H1 (cell line): ENCODE measurements at regions not wholly inside any gene's neighbourhood (a gene's known extent, or its start where the extent isn't known, plus 50 kb on each side); places are given as distances from the start of the nearest gene placed in this dataset.

ENCODE experiments used
- CTCF ChIA-PET: fragments of 300-600 bp; sonication (Branson Sonifier 250); formaldehyde crosslinking; loops from one replicate; lab custom pipeline; 2021; ENCODE audit not compliant: partially characterized antibody; lab: Charles Lee
- POLR2A ChIA-PET: fragments of 300-600 bp; sonication (Branson Sonifier 250); formaldehyde crosslinking; loops from one replicate; lab custom pipeline; 2021; ENCODE audit warnings: inconsistent platforms; ENCODE audit not compliant: partially characterized antibody; lab: Charles Lee
- DNase-seq, 2 experiments: peaks; one replicate each; pipeline versions ENCODE4 v3.0.0 to v3.0.0-alpha.2; 2010 to 2022; ENCODE audit warnings: low spot score in 2 of 2, low read depth in 1 of 2, mixed read lengths in 1 of 2
- FAIRE-seq: peaks from 2 replicates; lab custom pipeline; 2011; peaks lifted over from hg19 to GRCh38; lab: Jason Lieb, UNC
- H2AFZ ChIP-seq: 2 replicates; pipeline ENCODE4 v1.8.1; 2012; ENCODE audit warnings: low read length, inconsistent platforms
- H2AK5ac ChIP-seq: 2 replicates; pipeline ENCODE4 v1.6.1; 2013; ENCODE audit warnings: low read depth, low read length
- H2BK120ac ChIP-seq: replicated peaks from 2 replicates; pipeline ENCODE3; 2013; ENCODE audit warnings: low read depth, low read length, inconsistent platforms
- H2BK12ac ChIP-seq: 2 replicates; pipeline ENCODE4 v1.6.1; 2013; ENCODE audit warnings: low read depth, low read length
- H2BK15ac ChIP-seq: 2 replicates; pipeline ENCODE4 v1.6.1; 2013; ENCODE audit warnings: low read length
- H2BK20ac ChIP-seq: 2 replicates; pipeline ENCODE4 v1.6.1; 2013; ENCODE audit warnings: low read length
- H2BK5ac ChIP-seq: 2 replicates; pipeline ENCODE4 v1.6.1; 2013; ENCODE audit warnings: low read depth, low read length
- H3K14ac ChIP-seq: 2 replicates; pipeline ENCODE4 v1.6.1; 2013; ENCODE audit warnings: inconsistent platforms; ENCODE audit not compliant: insufficient read length
- H3K18ac ChIP-seq: 2 replicates; pipeline ENCODE4 v1.6.1; 2013; ENCODE audit warnings: low read length; ENCODE audit errors: extremely low read depth
- H3K23ac ChIP-seq: 2 replicates; pipeline ENCODE4 v1.6.1; 2013; ENCODE audit warnings: inconsistent platforms; ENCODE audit not compliant: insufficient read length
- H3K23me2 ChIP-seq: 2 replicates; pipeline ENCODE4 v1.6.1; 2013; ENCODE audit warnings: low read depth, low read length
- H3K27ac ChIP-seq: 2 replicates; pipeline ENCODE4 v1.6.1; 2011; ENCODE audit warnings: low read depth, low read length, inconsistent platforms
- H3K27me3 ChIP-seq, 4 experiments: replicated peaks in 1 of 4; 1 replicate in 1 of 4; 2 replicates in 3 of 4; pipeline versions ENCODE4 v1.6.1 to v1.8.1; 2011 to 2013; ENCODE audit warnings: low read length in 3 of 4, mild to moderate bottlenecking in 3 of 4, inconsistent platforms in 2 of 4, mixed read lengths in 2 of 4, moderate library complexity in 1 of 4; ENCODE audit not compliant: control insufficient read depth in 3 of 4, insufficient read depth in 3 of 4; ENCODE audit errors: extremely low read depth in 1 of 4
- H3K36me3 ChIP-seq, 4 experiments: 2 replicates each; pipeline versions ENCODE4 v1.6.1 to v1.8.1; 2011 to 2013; ENCODE audit warnings: mild to moderate bottlenecking in 4 of 4, low read length in 3 of 4, moderate library complexity in 2 of 4, control low read depth in 1 of 4, inconsistent platforms in 1 of 4; ENCODE audit not compliant: insufficient read depth in 4 of 4, control insufficient read depth in 2 of 4
- H3K4ac ChIP-seq: replicated peaks from 2 replicates; pipeline ENCODE3; 2013; ENCODE audit warnings: low read length, low read depth, mixed read lengths, inconsistent platforms; ENCODE audit not compliant: insufficient read length
- H3K4me1 ChIP-seq, 4 experiments: replicated peaks in 1 of 4; 1 replicate in 1 of 4; 2 replicates in 3 of 4; pipeline versions ENCODE4 v1.6.1 to v1.8.1; 2011 to 2013; ENCODE audit warnings: low read length in 3 of 4, inconsistent platforms in 2 of 4, mixed read lengths in 1 of 4; ENCODE audit not compliant: insufficient read depth in 4 of 4, control insufficient read depth in 3 of 4
- H3K4me2 ChIP-seq, 2 experiments: 2 replicates each; pipeline versions ENCODE4 v1.6.1 to v1.8.1; 2011 to 2013; ENCODE audit warnings: low read depth in 2 of 2, low read length in 2 of 2, control low read depth in 1 of 2, inconsistent platforms in 1 of 2, mild to moderate bottlenecking in 1 of 2; ENCODE audit not compliant: insufficient read depth in 1 of 2
- H3K4me3 ChIP-seq, 4 experiments: fragments of 200-600, 300-600 bp in 1 of 4; sonication (generic), shearing (Covaris generic), sonication (Bioruptor Twin) in 1 of 4; 2 replicates each; pipeline versions ENCODE4 v1.5.1 to v1.8.1; 2011 to 2016; ENCODE audit warnings: low read length in 4 of 4, low read depth in 3 of 4, control low read depth in 2 of 4, inconsistent platforms in 2 of 4, mild to moderate bottlenecking in 2 of 4, mixed read lengths in 1 of 4, moderate library complexity in 1 of 4; ENCODE audit not compliant: insufficient read depth in 2 of 4; ENCODE audit errors: extremely low read depth in 1 of 4
- H3K56ac ChIP-seq: replicated peaks from 2 replicates; pipeline ENCODE3; 2013; ENCODE audit warnings: low read depth, mild to moderate bottlenecking, mixed read lengths, low read length, inconsistent platforms; ENCODE audit not compliant: insufficient read length
- H3K79me1 ChIP-seq: 2 replicates; pipeline ENCODE4 v1.6.1; 2013; ENCODE audit warnings: low read depth, low read length, control low read depth
- H3K79me2 ChIP-seq, 2 experiments: 2 replicates each; pipeline versions ENCODE4 v1.6.1 to v1.8.1; 2012 to 2013; ENCODE audit warnings: low read length in 2 of 2, mild to moderate bottlenecking in 2 of 2, inconsistent platforms in 1 of 2; ENCODE audit not compliant: insufficient read depth in 2 of 2, control insufficient read depth in 1 of 2
- H3K9ac ChIP-seq, 4 experiments: replicated peaks in 1 of 4; 1 replicate in 1 of 4; 2 replicates in 3 of 4; pipeline versions ENCODE4 v1.6.1 to v1.8.1; 2011 to 2013; ENCODE audit warnings: low read depth in 3 of 4, low read length in 3 of 4, control low read depth in 2 of 4, mild to moderate bottlenecking in 2 of 4, moderate library complexity in 2 of 4, inconsistent platforms in 1 of 4; ENCODE audit errors: extremely low read depth in 1 of 4
- H3K9me3 ChIP-seq, 2 experiments: 2 replicates each; pipeline versions ENCODE4 v1.6.1 to v1.8.1; 2012 to 2013; ENCODE audit warnings: mild to moderate bottlenecking in 2 of 2, moderate library complexity in 2 of 2, control low read depth in 1 of 2, inconsistent platforms in 1 of 2, low read depth in 1 of 2, low read length in 1 of 2, mixed read lengths in 1 of 2; ENCODE audit not compliant: insufficient read depth in 2 of 2
- H4K20me1 ChIP-seq, 2 experiments: replicated peaks in 1 of 2; 2 replicates each; pipeline versions ENCODE3 to v1.8.1; 2011 to 2013; ENCODE audit warnings: inconsistent platforms in 2 of 2, low read length in 2 of 2, mild to moderate bottlenecking in 1 of 2; ENCODE audit not compliant: insufficient read depth in 2 of 2, control insufficient read depth in 1 of 2
- H4K5ac ChIP-seq: 2 replicates; pipeline ENCODE4 v1.6.1; 2013; ENCODE audit warnings: low read length, low read depth, mixed read lengths, inconsistent platforms; ENCODE audit not compliant: insufficient read length
- H4K8ac ChIP-seq: 2 replicates; pipeline ENCODE4 v1.8.0; 2013; ENCODE audit warnings: mild to moderate bottlenecking, moderate library complexity, low read length, inconsistent platforms; ENCODE audit not compliant: insufficient read depth; ENCODE audit errors: extremely low read depth
- H4K91ac ChIP-seq: replicated peaks from 2 replicates; pipeline ENCODE3; 2013; ENCODE audit warnings: low read length, mixed read lengths, inconsistent platforms; ENCODE audit not compliant: insufficient read length
- ATF3 ChIP-seq: IDR thresholded peaks from 2 replicates; pipeline ENCODE4 v1.6.1; 2011; ENCODE audit warnings: low read depth, mild to moderate bottlenecking, low read length; ENCODE audit not compliant: insufficient read depth
- BACH1 ChIP-seq: IDR thresholded peaks from 2 replicates; pipeline ENCODE4 v1.6.1; 2012; ENCODE audit warnings: low read length, improper control_type of control experiment
- CTCF ChIP-seq, 3 experiments: IDR thresholded peaks; 1 replicate in 2 of 3; 2 replicates in 1 of 3; pipeline versions ENCODE4 v1.5.1 to v1.6.1; 2011; ENCODE audit warnings: low read length in 3 of 3, mild to moderate bottlenecking in 3 of 3, inconsistent platforms in 2 of 3, low read depth in 1 of 3, moderate library complexity in 1 of 3; ENCODE audit not compliant: insufficient read depth in 1 of 3; ENCODE audit errors: control extremely low read depth in 1 of 3
- EGR1 ChIP-seq: IDR thresholded peaks from 2 replicates; pipeline ENCODE4 v1.6.1; 2011; ENCODE audit warnings: low read depth, low read length, borderline replicate concordance
- EP300 ChIP-seq, 2 experiments: IDR thresholded peaks; 1 replicate in 1 of 2; 2 replicates in 1 of 2; pipeline ENCODE4 v1.6.1; 2011 to 2012; ENCODE audit warnings: low read depth in 2 of 2, low read length in 2 of 2, mild to moderate bottlenecking in 2 of 2, borderline replicate concordance in 1 of 2, inconsistent platforms in 1 of 2, moderate library complexity in 1 of 2
- KDM5A ChIP-seq: fragments of 200-600 bp; IDR thresholded peaks from 2 replicates; pipeline ENCODE4 v1.7.1; 2012; ENCODE audit warnings: mild to moderate bottlenecking, low read length, inconsistent platforms, mixed read lengths
- RAD21 ChIP-seq, 2 experiments: IDR thresholded peaks in 1 of 2; conservative IDR thresholded peaks in 1 of 2; 2 replicates each; pipeline ENCODE4 v1.6.1; 2011; ENCODE audit warnings: low read depth in 2 of 2, low read length in 2 of 2, improper control_type of control experiment in 1 of 2, inconsistent platforms in 1 of 2, mild to moderate bottlenecking in 1 of 2, moderate library complexity in 1 of 2
- RXRA ChIP-seq: IDR thresholded peaks from 2 replicates; pipeline ENCODE4 v1.6.1; 2011; ENCODE audit warnings: low read depth, mild to moderate bottlenecking, low read length, moderate library complexity; ENCODE audit not compliant: insufficient read depth
- WGBS, 2 experiments: shearing (Covaris generic) in 1 of 2; methylation state at CpG; one replicate each; pipeline versions ENCODE4 v1.1.6 to v1.1.7; 2013 to 2015; ENCODE audit warnings: low lambda C conversion rate in 2 of 2, mixed read lengths in 2 of 2, inconsistent platforms in 1 of 2, low coverage in 1 of 2, missing lambda C conversion rate in 1 of 2; ENCODE audit not compliant: insufficient replicate concordance in 2 of 2, insufficient coverage in 1 of 2, insufficient read length in 1 of 2; ENCODE audit errors: extremely low coverage in 1 of 2, missing lambda C conversion rate in 1 of 2; 5-methylcytosine and 5-hydroxymethylcytosine counted together
- TF ChIP-seq, protein P1 (sequence below): IDR thresholded peaks from 2 replicates; pipeline ENCODE4 v1.6.1; 2012; ENCODE audit warnings: inconsistent platforms

DNA sequence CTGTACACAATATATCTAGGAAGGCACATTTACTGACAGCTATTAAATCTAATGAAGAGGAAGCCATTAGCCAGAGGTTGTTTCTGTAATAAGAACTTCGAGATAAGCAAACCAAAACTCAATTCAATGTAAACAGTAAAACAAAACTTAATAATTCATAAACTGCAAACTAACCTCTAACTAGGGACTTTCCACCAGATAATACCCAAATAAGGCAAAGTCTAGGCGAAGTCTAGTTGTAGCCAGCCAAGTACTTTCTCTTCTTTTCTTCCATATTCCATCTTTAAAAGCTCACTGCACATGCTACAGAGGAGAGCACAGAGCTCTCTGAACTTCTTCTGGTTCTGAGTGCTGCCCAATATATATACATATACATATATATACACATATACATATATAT lies 229.9 kb upstream of the ANO5 start:
- Histone ChIP-seq H4K5ac (no peak overlapping the region), H3K4ac (no peak overlapping the region), H3K23me2 (no peaks in the 10 kb centered on the region), H2BK12ac (no peak overlapping the region), H4K91ac (no peak overlapping the region), H3K27ac (no peak overlapping the region), H2BK20ac (no peak overlapping the region), H3K18ac (no peak overlapping the region), H3K4me3 (no peak overlapping the region), H3K23ac (no peak overlapping the region), H2AFZ (no peak overlapping the region), H3K4me1 (no peaks in the 10 kb centered on the region), H3K27me3 (no peaks in the 10 kb centered on the region), H3K56ac (no peak overlapping the region), H3K4me2 (no peak overlapping the region), H2BK15ac (no peak overlapping the region), H3K36me3 (no peaks in the 10 kb centered on the region), H3K79me1 (no peaks in the 10 kb centered on the region), H3K9ac (no peak overlapping the region), H2BK5ac (no peak overlapping the region), H4K8ac (no peak overlapping the region), H3K14ac (no peak overlapping the region), H2AK5ac (no peak overlapping the region), H3K9me3 (no peaks in the 10 kb centered on the region), H2BK120ac (no peak overlapping the region), H4K20me1 (no peaks in the 10 kb centered on the region), H3K79me2 (no peaks in the 10 kb centered on the region)
- POLR2A ChIA-PET: no interaction called here
- TF ChIP-seq KDM5A: no peak
- TF ChIP-seq EP300 (IDR thresholded peaks at IDR 0.05; ENCODE audit: borderline replicate concordance in 1 of 2, low read depth in 2 of 2, low read length in 2 of 2): no peak
- no peak for TF ChIP-seq CTCF (IDR thresholded peaks at IDR 0.05; ENCODE audit: control extremely low read depth in 1 of 3, insufficient read depth in 1 of 3, low read depth in 1 of 3, low read length in 3 of 3)
- no peak for TF ChIP-seq RAD21 (IDR thresholded peaks at IDR 0.05 in 1 of 2, conservative IDR thresholded peaks at IDR 0.05 in 1 of 2; ENCODE audit: low read depth in 2 of 2, low read length in 2 of 2)
- no peak for TF ChIP-seq RXRA
- no peak for TF ChIP-seq ATF3
- no peak for TF ChIP-seq BACH1
- TF ChIP-seq, protein P1, sequence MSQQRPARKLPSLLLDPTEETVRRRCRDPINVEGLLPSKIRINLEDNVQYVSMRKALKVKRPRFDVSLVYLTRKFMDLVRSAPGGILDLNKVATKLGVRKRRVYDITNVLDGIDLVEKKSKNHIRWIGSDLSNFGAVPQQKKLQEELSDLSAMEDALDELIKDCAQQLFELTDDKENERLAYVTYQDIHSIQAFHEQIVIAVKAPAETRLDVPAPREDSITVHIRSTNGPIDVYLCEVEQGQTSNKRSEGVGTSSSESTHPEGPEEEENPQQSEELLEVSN: no peak
- TF ChIP-seq EGR1: no peak
- WGBS, 2 experiments: 97% methylated on average over 2 of the region's 2 CpGs; no CpG with 5 or more reads in 1 of the 2 experiments
- CTCF ChIA-PET: interaction anchor here (1.8 kb wide), 1 partner anchor 12 kb away, joined by 4 read pairs; no protein-coding TSS in a partner anchor
- DNase-seq (no peak), FAIRE-seq (no peak)
